AG20443 (cell line): ENCODE measurements at regions not wholly inside any gene's neighbourhood (a gene's known extent, or its start where the extent isn't known, plus 50 kb on each side); places are given as distances from the start of the nearest gene placed in this dataset.

ENCODE experiments used
- DNase-seq: peaks from one replicate; pipeline ENCODE4 v3.0.0; 2012; ENCODE audit warnings: low spot score, mixed read lengths

- DNase-seq: no peak
Measured at GRCh38 chr7:94810496-94810895, 96.9 kb upstream of the PPP1R9A start.

DNA sequence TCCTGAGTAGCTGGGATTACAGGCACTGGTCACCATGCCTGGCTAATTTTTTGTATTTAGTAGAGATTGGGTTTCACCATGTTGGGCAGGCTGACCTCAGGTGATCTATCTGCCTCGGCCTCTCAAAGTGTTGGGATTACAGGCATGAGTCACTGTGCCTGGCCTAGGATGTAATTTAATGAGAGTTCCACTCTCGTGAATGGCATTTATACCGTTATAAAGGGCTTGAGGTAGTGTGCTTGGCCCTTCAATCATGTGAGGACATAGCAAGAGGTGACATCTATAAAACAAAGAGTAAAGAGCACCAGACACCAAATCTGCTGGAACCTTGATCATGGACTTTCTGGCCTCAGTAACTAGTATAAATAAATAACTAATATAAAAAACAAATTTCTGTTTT, 93.5 kb upstream of the PPP1R9A start:
- no peak for DNase-seq

DNA sequence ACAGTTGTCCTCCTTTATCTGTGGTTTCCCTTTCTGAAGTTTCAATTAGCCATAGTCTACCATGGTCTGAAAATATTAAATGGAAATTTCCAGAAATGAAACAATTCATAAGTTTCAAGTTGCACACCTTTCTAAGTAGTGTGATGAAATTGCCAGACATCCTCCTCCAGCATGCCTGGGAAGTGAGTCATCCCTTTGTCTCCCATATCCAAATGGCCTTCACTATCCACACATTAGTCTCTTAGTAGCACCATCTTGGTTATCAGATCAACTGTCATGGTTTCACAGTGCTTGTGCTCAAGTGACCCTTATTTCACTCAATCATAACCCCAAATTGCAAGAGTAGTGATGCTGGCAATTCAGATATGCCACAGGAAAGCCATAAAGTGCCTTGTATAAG, 83.4 kb upstream of the PPP1R9A start:
- DNase-seq: no peak

- no peak for DNase-seq
Measured at GRCh38 chr7:94829987-94830386, 77.4 kb upstream of the PPP1R9A start.

- no peak for DNase-seq
Measured at GRCh38 chr7:94832051-94832450, 75.3 kb upstream of the PPP1R9A start.

- DNase-seq: no peak
Measured at GRCh38 chr7:94834359-94834758, 73.0 kb upstream of the PPP1R9A start.

DNA sequence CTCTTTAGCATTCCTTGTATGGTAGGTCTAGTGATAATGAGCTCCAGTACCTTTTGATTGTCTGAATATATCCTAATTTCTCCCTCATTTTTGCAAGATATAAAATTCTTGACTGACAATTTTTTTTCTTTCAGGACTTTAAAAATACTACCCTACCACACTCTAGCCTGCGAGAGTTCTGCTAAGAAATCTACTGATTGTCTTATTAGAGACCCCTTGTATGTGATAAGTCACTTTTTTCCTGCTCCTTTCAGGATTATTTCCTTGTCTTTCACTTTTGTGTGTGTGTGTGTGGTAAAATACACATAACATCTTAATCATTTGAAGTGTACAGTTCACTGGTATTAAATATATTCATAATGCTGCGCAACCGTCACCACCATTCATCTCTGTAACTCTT, 68.7 kb upstream of the PPP1R9A start:
- no peak for DNase-seq

- DNase-seq: no peak
Measured at GRCh38 chr7:94843553-94843952, 63.8 kb upstream of the PPP1R9A start.

- DNase-seq: no peak
Measured at GRCh38 chr7:94848531-94848930, 58.9 kb upstream of the PPP1R9A start.

- no peak for DNase-seq
Measured at GRCh38 chr7:94848992-94849576, 58.3 kb upstream of the PPP1R9A start.

DNA sequence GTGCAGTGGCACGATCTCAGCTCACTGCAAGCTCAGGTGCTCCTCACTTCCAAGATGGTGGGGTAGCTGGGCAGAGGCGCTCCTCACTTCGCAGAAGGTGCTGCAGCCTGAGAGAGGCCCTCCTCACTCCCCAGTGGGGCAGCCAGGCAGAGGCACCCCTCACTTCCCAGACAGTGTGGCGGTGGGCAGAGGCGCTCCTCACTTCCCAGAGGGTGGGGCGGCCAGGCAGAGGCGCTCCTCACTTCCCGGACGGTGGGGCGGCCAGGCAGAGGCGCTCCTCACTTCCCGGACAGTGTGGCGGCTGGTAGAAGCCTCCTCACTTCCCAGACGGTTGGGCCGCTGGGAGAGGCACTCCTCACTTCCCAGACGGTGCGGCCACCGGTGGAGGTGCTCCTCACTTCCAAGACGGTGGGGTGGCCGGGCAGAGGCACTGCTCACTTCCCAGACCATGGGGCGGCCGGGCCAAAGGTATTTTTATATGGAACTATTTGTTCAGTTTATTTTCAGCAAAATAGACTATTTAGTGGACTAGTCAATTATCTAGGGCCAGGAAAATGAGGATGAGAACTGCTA, 57.7 kb upstream of the PPP1R9A start:
- DNase-seq: no peak

- DNase-seq: no peak
Measured at GRCh38 chr7:94855589-94855988, 51.8 kb upstream of the PPP1R9A start.

- DNase-seq: no peak
Measured at GRCh38 chr7:94856643-94857042, 50.8 kb upstream of the PPP1R9A start.
